GM18858 (cell line): ENCODE measurements at regions not wholly inside any gene's neighbourhood (a gene's known extent, or its start where the extent isn't known, plus 50 kb on each side); places are given as distances from the start of the nearest gene placed in this dataset.
A peak's percentile ranks its signal among the peaks of the same experiment; 100 is the strongest.
"Not testable (repeated sequence)": the region's sequence is repeated elsewhere in the genome, so short reads cannot be mapped to it uniquely, and the experiment has no call there.

Experiments
- ATAC-seq: cut with Tn5 transposase; IDR thresholded peaks from one replicate; pipeline ENCODE4 v1.9.1; 2021; ENCODE audit not compliant: unreplicated experiment

DNA sequence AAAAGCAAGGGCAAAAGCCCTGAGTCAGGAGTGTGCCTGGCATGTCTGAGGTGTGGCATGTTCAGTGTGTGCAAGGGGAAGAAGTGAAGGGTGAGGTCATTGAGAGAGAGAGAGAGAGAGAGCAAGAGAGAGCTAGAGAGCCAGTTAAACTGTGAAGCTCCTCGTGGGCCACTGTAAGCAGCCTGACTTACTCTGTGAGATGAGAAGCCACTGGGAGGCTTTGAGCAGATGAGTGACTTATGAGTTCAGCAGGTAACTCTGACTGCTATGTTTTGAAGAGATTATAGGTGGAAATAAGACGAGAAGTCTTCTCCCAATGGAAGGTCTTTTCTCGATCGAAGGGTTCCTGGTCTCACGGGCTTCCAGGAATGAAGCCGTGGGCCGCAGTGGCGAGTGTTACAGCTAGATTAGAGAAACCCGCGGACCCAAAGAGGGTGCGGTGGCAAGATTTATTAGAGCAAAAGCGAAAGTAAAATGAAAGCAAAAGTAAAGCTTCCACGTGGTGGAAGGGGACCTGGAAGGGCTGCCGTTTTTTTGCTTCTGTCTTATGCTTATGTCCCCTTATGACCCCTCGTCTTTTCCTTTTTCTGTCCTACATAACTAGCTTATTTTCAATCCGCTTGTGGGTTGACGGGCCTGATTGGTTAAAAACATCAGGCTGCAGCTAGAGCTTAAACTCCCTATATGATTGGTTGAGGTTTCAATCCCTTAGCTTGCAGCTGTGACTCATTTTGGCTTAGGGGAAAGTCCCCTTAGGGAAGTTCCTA is 323.1 kb upstream of the FAM78B start:
- peak; percentile 62 for ATAC-seq

DNA sequence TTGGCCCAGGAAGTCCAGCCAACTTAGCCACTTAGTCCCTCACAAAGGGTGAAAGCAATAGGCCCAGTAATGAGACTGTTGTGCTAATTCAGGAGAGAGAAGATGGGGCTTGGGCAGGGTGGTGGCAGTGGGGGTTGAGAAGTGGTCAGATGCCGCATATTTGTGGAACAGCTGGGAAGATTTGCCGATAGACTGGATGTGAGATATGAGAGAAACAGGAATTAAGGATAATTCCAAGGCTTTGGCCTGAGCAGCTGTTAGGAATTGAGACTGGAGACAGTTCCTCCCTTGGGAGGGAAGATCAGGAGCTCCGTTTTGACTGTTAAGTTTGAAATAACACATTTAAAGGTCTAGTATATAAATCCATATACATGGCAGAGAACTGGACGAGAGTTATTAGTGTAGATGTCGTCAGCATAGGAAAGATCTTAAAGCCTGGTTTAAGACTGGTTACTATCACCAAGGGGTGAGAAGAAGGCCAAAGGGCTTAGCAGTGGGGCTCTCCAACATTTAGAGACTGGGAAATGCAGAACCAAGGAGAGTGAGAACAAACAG is 323.7 kb upstream of the FAM78B start:
- peak; percentile 54 for ATAC-seq

DNA sequence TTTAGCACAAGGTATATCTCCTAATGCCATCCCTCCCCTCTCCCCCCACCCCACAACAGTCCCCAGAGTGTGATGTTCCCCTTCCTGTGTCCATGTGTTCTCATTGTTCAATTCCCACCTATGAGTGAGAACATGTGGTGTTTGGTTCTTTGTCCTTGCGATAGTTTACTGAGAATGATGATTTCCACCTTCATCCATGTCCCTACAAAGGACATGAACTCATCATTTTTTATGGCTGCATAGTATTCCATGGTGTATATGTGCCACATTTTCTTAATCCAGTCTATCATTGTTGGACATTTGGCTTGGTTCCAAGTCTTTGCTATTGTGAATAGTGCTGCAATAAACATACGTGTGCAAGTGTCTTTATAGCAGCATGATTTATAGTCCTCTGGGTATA is 327.0 kb upstream of the FAM78B start:
- not testable (repeated sequence) for ATAC-seq

DNA sequence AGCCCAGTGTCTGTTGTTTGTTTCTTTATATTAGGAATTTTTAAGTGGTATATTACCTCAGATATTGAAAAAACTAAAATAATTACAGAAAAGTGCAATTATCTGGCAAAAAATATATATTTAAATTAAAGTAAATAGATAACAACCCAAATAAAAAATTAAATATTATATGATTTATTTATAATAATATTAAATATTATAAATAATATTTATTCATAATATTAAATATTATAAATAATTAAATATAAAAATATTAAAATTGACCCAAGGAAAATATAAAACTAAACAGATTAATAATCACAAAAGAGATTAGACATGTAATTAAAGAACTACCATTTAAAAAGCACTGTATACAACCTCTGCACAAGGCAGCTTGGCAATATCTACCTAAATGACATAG is 331.9 kb upstream of the POGK start:
- no peak for ATAC-seq

DNA sequence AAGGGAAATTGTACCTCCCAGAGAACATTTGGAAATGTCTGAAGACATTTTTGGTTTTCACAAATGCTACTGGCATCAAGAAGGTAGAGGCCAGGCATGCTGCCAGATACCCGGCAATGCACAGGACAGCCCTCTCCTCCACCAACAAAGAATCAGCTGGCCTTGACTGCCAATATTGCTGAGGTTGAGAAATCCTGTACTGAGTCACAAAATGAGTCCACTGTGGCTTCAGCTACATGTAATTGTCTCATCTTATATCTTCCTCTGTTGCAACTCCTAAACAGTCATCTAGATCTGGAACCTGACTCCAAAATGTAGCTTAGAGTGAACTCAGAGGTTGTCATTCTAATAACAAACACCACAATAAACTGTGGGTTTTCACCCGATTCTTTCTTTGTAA is 327.5 kb upstream of the POGK start:
- no peak for ATAC-seq

DNA sequence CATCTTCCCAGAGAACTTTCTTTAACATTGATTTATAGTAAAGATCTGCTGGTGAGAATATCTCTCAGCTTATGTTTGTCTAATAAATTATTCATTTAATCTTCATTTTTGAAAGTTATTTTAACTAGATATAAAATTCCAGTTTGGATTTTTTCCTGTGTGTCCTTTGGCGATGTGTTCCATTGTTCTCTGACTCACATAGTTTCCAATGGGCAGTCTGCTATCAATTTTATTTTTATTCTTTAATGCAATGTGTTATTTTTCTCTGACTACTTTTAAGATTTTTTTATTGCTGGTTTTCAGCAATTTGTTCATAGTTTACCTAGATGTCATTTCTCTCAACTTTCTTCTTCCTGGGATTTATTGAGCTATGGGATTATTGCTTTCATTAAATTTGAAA is 325.2 kb upstream of the POGK start:
- no peak for ATAC-seq

DNA sequence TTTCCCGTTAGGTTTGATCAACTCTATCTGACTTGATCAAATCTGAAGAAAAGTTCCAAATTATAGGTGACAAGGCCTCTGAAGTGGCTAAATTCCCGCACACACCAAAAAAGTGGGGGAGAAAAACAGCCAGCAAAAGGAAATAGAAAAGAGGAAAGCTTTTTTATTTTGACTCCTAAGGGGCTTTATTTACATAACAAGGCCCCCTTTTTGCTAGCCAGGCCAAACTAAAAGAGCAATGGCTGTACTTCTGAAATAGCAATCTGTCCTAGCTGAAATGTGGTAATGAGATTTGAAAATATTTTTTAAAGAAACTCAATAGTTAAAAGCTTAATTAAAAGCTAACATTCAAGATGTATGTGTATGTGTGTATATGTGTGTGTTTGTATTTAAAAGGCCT is 311.5 kb upstream of the POGK start:
- ATAC-seq: no peak

DNA sequence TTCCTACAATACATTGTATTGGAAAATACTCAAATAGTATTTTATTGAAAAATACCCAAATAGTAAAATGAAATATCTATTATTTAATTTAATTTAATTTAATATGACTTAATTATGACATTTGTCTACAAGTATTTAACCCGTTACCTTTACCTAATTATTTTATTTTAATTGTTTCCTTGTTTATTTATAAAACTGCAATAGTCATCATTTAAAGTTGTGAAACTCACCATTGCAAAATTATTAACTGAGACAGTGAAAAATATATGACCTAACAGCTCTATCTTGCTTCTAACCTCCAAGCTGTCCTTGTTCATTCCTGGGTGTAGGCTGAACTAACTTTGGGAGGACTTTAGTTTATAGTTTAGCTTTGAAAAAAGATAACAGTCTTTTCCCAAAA is 300.6 kb upstream of the POGK start:
- no peak for ATAC-seq

DNA sequence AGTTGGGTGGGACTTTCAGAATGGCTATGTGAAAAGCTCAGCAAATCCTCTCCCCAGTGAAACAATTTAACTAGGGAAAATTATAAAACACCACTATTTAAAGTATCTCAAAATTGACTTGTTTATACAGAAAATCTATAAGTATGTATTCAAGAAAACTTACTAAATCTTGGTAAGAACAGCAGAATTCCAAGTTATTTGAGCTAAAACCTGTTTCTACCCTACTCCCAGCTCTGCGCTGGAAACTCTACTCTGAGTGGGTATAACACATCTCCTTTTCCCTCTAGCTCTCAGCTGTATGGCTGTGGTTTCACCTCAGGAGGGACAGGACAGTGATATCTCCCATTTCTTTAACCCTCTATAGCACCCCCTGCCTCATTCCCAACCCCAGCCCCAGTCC is 295.2 kb upstream of the POGK start:
- no peak for ATAC-seq

DNA sequence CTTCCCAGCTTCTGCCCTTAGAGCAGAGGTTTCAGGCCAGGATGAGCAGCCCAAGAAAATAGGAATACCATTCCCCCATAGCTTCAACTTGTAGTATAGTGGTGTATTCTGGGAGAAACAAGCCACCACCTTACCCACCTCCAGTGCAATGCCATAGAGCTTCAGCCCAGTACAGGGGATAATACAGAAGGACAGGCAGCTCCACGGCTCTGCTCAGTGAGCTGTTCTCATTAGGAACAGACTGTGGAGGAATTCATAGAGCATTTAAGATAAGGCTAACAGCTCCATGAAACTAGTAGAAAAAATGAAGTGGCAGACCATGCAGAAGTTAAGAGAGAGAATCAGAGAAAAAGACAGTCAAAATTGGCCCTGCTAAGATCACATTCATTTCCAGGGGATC is 294.7 kb upstream of the POGK start:
- no peak for ATAC-seq

DNA sequence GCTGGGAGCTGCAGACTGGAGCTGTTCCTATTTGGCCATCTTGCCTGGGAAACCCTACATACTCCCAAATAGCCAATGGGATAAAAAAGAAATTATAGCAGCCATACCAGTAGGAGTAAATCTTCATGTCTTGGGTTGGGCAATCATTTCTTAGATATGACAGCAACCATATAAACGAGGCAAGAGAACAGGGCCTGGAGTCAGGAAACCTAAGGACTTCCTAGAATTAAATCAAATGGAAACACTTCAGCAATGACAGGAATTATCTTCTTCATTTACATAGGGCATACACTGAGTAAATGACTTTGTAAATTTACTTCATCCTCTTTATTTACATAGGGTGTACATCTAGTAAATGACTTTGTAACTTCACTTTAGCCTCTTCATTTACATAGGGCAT is 286.6 kb upstream of the POGK start:
- no peak for ATAC-seq

DNA sequence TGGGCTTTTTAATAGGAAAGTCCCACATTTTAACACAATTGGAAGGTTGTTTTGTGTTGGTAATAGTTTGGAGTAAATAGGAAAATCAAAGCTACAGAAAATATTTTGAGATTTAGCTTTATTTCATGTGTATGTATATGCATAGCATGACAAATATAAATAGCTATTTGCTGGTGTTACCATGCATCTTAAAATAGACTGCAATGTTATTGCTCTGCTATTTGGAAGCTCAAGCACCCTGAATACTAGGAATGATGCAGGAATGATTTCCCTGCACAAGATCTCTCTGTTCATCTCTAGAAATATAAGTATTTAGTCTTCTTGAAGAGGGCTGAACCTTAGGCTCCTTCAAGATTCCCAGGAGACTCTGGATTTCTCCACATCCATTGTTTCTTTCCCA is 268.3 kb upstream of the POGK start:
- no peak for ATAC-seq

DNA sequence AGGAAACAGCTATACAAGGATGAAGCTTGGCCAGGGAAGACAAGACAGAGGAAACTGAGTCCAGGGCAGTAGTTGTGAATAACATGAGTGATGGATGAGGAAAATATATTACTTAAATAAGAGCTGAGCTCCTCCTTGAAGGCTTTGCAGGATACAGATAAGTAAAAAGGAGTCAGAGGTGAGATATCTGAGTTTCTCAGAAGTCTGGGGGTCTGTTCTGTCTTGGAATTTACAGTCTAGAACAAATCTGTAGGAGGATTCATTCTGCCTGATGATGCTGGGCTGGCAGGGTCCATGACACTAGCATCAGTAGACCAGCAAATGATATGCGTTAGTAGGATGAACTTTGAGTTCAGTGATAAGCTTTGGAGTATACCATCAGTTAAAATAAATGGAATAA is 266.1 kb upstream of the POGK start:
- ATAC-seq: no peak

DNA sequence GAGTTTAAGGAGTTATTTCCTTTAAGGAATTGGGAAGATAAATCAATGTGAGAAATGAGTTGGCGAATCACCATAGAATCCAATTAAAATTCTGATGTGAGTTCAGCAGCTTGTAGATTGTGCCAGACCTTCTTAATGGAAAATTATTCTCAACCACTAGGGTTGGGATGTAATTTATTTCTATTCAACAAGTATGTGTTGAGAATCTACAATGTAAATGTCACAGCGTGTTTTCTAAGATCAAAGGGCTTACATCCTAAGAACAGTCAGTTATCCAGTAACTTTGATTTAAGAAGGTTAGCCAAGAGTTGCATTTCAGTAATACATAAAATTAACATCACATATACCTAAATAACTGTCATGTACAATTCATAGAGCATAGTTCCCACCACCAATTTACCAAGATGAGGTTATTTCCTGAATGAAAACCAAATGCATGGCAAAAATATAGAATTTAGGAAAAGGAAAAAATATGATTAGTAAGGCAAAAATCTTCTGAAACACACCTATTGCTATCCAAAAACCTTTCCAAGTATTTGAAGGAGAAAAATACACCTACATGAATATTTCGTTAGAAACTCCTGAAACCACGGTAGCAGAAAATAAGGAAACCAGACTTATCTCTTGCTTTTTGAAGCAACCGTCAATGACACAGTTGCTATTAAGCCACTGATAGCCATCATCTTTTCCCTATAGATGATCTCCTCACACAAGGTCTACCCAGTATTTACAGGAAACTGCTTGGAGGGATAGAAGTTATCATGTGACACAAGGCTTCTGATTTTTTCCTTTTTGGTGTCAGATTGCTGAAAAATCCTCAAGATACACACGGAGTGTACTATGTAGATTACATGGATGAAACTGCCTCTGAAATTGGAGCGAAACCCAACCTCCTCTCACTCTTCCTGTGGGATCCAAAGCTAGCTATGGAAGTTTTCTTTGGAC is 259.4 kb upstream of the POGK start:
- ATAC-seq: no peak

DNA sequence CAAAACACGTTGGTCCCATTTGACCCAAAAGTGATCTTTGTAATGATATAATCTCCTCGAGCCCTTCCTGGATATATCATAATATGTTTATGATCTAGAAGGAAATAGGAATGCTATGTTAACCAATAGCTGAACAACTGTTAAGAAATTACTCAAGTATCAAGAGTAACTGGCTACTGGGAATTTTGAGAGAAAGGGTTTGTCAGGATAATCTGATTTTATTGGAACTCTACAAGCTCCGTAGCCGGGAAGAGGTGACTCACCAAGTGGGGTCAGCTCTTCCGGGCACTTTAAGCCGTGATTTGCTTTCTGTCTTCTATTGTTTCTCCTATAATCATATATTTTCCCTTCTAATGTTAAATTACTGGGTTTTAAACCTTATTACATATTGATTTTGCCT is 250.5 kb upstream of the POGK start:
- no peak for ATAC-seq

DNA sequence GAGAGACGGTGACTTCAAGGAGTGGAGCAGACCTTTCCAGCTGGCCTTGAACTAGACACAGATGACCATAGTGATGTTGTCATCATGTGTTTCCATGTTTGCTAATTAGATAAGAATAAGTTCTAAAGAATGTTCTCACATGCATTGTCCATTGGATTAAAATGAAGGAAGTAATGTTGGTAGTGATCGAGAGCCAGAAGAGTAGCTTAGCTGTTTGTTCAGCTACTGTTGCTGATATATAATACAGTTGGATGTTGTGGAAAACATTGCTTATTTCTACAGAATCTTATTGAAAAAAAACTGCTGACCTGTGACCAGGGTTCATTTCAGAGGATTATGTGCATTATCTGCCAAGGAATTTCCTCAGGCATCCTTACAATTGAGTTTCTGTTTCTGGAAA is 249.1 kb upstream of the POGK start:
- ATAC-seq: no peak

DNA sequence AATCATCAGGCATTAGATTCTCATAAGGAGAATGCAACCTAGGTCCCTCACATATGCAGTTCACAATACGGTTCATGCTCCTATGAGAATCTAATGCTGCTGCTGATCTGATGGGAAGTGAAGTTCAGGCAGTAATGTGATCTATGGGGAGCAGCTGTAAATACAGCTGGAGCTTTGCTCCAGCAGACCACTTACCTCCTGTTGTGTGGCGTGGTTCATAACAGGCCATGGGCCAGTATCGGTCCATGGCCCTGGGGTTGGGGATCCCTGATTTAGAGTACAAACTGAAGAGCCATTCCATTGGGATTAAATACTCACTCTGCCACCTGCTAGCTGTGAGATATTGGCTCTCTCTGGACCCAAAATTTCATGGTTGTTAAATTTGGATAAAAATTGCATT is 244.6 kb upstream of the POGK start:
- no peak for ATAC-seq

DNA sequence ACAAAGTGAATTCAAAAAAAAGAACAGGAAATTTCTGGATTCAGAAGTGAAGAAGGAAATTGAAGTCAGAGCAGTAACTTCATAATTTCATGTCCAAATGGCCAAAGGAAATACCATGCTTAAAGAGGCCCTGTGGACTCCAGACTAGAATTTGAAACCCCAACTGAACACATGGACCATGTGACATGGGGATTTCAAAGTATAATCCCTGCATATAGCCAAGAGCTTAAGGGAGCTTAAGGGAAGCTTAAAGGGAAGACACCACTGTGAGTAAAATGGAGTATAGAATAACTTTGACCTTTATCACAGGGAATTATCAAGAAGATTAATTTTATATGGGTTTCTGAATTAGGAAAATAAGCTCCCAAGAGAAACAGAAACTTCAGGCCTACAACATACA is 241.8 kb upstream of the POGK start:
- ATAC-seq: no peak

DNA sequence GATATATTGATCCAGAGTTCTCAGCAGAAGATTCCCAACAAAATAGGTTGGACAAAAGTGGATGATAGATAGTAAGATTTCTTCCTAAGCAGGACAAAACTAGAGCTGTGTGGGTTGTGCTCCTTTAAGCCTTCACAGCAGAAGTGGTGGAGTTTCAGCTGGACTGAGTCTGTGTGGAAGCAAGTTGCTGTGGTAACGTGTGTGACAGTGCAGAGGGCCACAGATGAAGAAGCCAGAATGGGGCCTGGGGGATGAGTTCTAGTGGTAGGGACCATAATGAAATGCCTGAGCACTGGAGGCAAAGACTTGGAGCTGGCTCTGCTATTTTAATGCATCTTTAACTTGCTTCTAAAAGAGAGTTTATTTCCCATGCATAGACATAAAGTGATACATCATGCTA is 238.7 kb upstream of the POGK start:
- ATAC-seq: no peak

DNA sequence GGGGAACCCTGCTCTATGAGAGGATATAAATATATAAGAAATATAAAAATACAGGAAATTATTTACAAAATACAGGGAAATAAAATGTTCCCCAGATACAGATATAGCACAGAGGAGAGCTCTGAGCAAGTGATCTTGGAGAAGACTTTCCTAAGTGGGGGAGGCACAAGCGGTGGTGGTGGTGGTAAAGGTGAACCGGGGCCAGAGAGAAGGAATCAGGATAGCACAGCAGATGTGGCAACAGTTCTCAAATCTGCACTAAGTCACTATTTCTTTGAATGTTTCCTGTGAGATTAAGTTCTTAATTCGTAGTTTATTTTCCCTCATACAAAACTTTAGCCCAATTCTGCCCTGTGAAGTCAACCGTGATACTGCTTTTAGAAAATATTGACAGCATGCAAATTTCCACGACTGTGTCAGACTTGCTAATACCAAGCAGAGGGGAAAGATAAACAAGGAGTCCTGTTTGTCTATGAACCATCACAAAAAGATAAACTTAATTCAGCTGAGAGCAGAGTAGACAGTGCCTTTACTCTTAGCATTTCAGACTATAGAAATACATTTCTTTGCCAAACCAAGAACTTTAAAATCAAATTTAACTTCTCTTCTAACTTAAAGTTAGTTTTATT is 237.5 kb upstream of the POGK start:
- ATAC-seq: no peak

DNA sequence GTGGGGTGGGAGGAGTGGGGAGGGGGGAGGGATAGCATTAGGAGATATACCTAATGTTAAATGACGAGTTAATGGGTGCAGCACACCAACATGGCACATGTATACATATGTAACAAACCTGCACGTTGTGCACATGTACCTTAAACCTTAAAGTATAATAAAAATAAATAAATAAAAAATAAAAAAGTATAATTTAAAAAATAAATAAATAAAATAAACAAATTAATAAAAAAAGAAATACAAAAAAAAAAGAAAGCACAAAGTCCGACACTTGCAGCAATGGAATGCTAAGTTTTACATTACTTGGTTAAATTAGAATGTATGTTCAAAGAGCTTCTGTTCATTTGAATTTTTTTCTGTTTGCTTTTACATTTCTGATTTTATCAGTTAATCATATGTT is 236.5 kb upstream of the POGK start:
- not testable (repeated sequence) for ATAC-seq

DNA sequence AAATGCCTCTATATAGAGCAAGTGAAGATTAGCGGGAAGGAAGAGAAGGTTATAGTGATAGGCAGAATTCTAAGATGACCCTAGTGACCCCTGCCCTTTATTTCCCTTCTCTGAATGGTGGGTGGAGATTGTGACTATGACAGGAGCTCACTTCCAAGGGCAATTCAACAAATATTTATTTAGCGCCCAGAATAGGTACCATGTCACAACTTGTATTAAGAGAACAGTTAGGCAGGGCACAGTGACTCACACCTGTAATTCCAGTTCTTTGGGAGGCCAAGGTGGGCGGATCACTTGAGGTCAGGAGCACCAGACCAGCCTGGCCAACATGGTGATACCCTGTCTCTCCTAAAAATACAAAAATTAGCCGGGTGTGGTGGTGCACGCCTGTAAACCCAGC is 236.0 kb upstream of the POGK start:
- no peak for ATAC-seq
